Pancreas (tissue), 10 donors: ENCODE measurements at regions not wholly inside any gene's neighbourhood (a gene's known extent, or its start where the extent isn't known, plus 50 kb on each side); places are given as distances from the start of the nearest gene placed in this dataset.
"Not testable (repeated sequence)": the region's sequence is repeated elsewhere in the genome, so short reads cannot be mapped to it uniquely, and the experiment has no call there.

ENCODE experiments used
- ATAC-seq, 4 donors: fragments of 200-7000 bp; cut with Tn5 transposase; one replicate each; pipeline versions ENCODE4 v1.8.0 to v1.9.1; 2020; ENCODE audit warnings: mild to moderate bottlenecking in 4 of 4, moderate library complexity in 4 of 4
- DNase-seq, 6 donors: peaks; one replicate each; pipeline ENCODE4 v3.0.0-alpha.2; 2020
- FAIRE-seq: peaks from 2 replicates; lab custom pipeline; 2012; peaks lifted over from hg19 to GRCh38; lab: Jason Lieb, UNC
- H3K27ac ChIP-seq, 4 donors: fragments of 200-600 bp; sonication (generic); 1 replicate in 3 of 4; 2 replicates in 1 of 4; pipeline versions ENCODE4 v1.5.0 to v1.8.0; 2020
- H3K27me3 ChIP-seq, 4 donors: fragments of 200-600 bp; one replicate each; pipeline ENCODE4 v1.8.0; 2021
- H3K36me3 ChIP-seq, 3 donors: fragments of 200-600 bp; sonication (generic) in 1 of 3; one replicate each; pipeline versions ENCODE4 v1.5.0 to v1.8.0; 2020 to 2021
- H3K4me1 ChIP-seq, 3 donors: fragments of 200-600 bp; one replicate each; pipeline ENCODE4 v1.8.0; 2021
- H3K4me3 ChIP-seq, 4 donors: fragments of 200-600 bp; sonication (generic) in 2 of 4; one replicate each; pipeline versions ENCODE4 v1.5.0 to v1.8.0; 2020 to 2021
- H3K9me3 ChIP-seq, 4 donors: fragments of 200-600 bp; one replicate each; pipeline ENCODE4 v1.8.0; 2021
- CTCF ChIP-seq, 4 donors: fragments of 200-600 bp; sonication (generic) in 3 of 4; IDR thresholded peaks; one replicate each; pipeline versions ENCODE4 v1.5.0 to v1.8.0; 2021; ENCODE audit warnings: antibody characterized with exemption in 4 of 4
- WGBS, 2 donors: extraction: QIAGEN DNeasy Blood & Tissue Kit; methylation state at CpG; one replicate each; pipeline ENCODE4 v1.1.7; 2013; 5-methylcytosine and 5-hydroxymethylcytosine counted together
- intact Hi-C, 3 donors: fragments of 100-400 bp; cut with DNase I; formaldehyde crosslinking; loops; one replicate each; pipeline versions ENCODE4 v1.11.1 to v1.14.2; 2022
- donor health status: healthy with polysubstance abuse.
- donor health status: DM: no; HTN: no; CAD: no; lungs with moderate emphysema.
- donor health status: DM: no; HTN: no; CAD: no.
- donor health status: control.
- donor health status: control.
- donor health status: Bipolar disorder and iron deficiency.
- donor health status: DM: yes; HTN: yes; CAD: no.
- donor health status: DM: no; HTN: no; CAD: no.
- donor health status: DM: no; HTN: no; CAD: no.
- donor health status: DM: yes; HTN: yes; CAD: no.

- no peak for FAIRE-seq
Observed at GRCh38 chr7:66474441-66474840, 154.2 kb upstream of the KCTD7 start.

GRCh38 chr7:66476056-66476455 lies 152.6 kb upstream of the KCTD7 start:
- DNase-seq, H3K27ac ChIP-seq, ATAC-seq, H3K4me1 ChIP-seq, FAIRE-seq, H3K27me3 ChIP-seq, H3K4me3 ChIP-seq, H3K9me3 ChIP-seq, intact Hi-C loops: not testable (repeated sequence)
- WGBS, 2 donors, result 93% methylated on average over 3 of the region's 3 CpGs
- peaks cover 0 to 28% (median 0%) of the 10 kb centered on the region in 3 donors for H3K36me3 ChIP-seq

More at GRCh38 chr7:66474441-66474840, 154.2 kb upstream of the KCTD7 start:
- DNase-seq, result no peak
- Histone ChIP-seq H3K4me3 (no peak overlapping the region), H3K9me3 (no peaks in the 10 kb centered on the region), H3K27ac (no peak overlapping the region), H3K27me3 (no peaks in the 10 kb centered on the region), H3K36me3 (peaks cover 0 to 19% (median 0%) of the 10 kb centered on the region in 3 donors), H3K4me1 (no peaks in the 10 kb centered on the region)
- no peak for TF ChIP-seq CTCF (IDR thresholded peaks at IDR 0.05)
- ATAC-seq, result no peak
- intact Hi-C loops, result no loop called here
- 95 to 97% methylated on average over 38 to 45 of the region's 45 CpGs for WGBS, 2 donors

GRCh38 chr7:66477822-66478397 lies 150.8 kb upstream of the KCTD7 start:
- FAIRE-seq, intact Hi-C loops, DNase-seq, H3K27me3 ChIP-seq, H3K9me3 ChIP-seq, ATAC-seq, H3K4me1 ChIP-seq, H3K27ac ChIP-seq, H3K4me3 ChIP-seq: not testable (repeated sequence)
- peaks cover 0 to 28% (median 0%) of the 10 kb centered on the region in 3 donors for H3K36me3 ChIP-seq
- 90 to 96% methylated on average over 3 of the region's 3 CpGs for WGBS, 2 donors

- H3K27me3 ChIP-seq, H3K4me1 ChIP-seq, FAIRE-seq, H3K9me3 ChIP-seq, ATAC-seq, H3K4me3 ChIP-seq, H3K27ac ChIP-seq, intact Hi-C loops, DNase-seq: not testable (repeated sequence)
- H3K36me3 ChIP-seq, result peaks cover 0 to 17% (median 0%) of the 10 kb centered on the region in 3 donors
- WGBS, 2 donors, result 89 to 100% methylated on average over 1 of the region's 1 CpG
Observed at GRCh38 chr7:66481229-66481628, 147.5 kb upstream of the KCTD7 start.

- ATAC-seq, H3K27me3 ChIP-seq, FAIRE-seq, H3K9me3 ChIP-seq, H3K4me1 ChIP-seq, H3K27ac ChIP-seq, H3K36me3 ChIP-seq, DNase-seq, H3K4me3 ChIP-seq, intact Hi-C loops: not testable (repeated sequence)
- 97% methylated on average over 8 of the region's 8 CpGs for WGBS, 2 donors
Observed at GRCh38 chr7:66489065-66489464, 139.6 kb upstream of the KCTD7 start.

GRCh38 chr7:66489741-66490140 lies 138.9 kb upstream of the KCTD7 start:
- H3K4me1 ChIP-seq, DNase-seq, H3K36me3 ChIP-seq, H3K9me3 ChIP-seq, ATAC-seq, FAIRE-seq, H3K27ac ChIP-seq, H3K27me3 ChIP-seq, intact Hi-C loops, H3K4me3 ChIP-seq: not testable (repeated sequence)
- 73 to 83% methylated on average over 2 of the region's 2 CpGs for WGBS, 2 donors

GRCh38 chr7:66490979-66491378 lies 137.7 kb upstream of the KCTD7 start:
- intact Hi-C loops, H3K36me3 ChIP-seq, H3K27ac ChIP-seq, ATAC-seq, H3K9me3 ChIP-seq, H3K4me1 ChIP-seq, FAIRE-seq, DNase-seq, H3K27me3 ChIP-seq, H3K4me3 ChIP-seq: not testable (repeated sequence)
- WGBS, 2 donors, result 84 to 93% methylated on average over 7 to 10 of the region's 11 CpGs

GRCh38 chr7:66492405-66492804 lies 136.3 kb upstream of the KCTD7 start:
- H3K27ac ChIP-seq, H3K36me3 ChIP-seq, H3K27me3 ChIP-seq, H3K4me1 ChIP-seq, ATAC-seq, intact Hi-C loops, H3K9me3 ChIP-seq, FAIRE-seq: not testable (repeated sequence)
- H3K4me3 ChIP-seq, result peak overlapping the region in 3 of 4 donors; percentile 65 to 75 (median 74)
- 81 to 86% methylated on average over 7 of the region's 7 CpGs for WGBS, 2 donors
- DNase-seq, result peak in 1 of 6 donors; percentile 52
